GM18519 (cell line): ENCODE measurements at regions not wholly inside any gene's neighbourhood (a gene's known extent, or its start where the extent isn't known, plus 50 kb on each side); places are given as distances from the start of the nearest gene placed in this dataset.
"Not testable (repeated sequence)": the region's sequence is repeated elsewhere in the genome, so short reads cannot be mapped to it uniquely, and the experiment has no call there.

ENCODE experiments used
- ATAC-seq: cut with Tn5 transposase; IDR thresholded peaks from one replicate; pipeline ENCODE4 v1.9.1; 2021; ENCODE audit warnings: mild to moderate bottlenecking, moderate library complexity; ENCODE audit not compliant: unreplicated experiment, low FRiP score

GRCh38 chr2:3116371-3116770, 261.2 kb downstream of the EIPR1 start:
- no peak for ATAC-seq

GRCh38 chr2:3115301-3116042, 262.1 kb downstream of the EIPR1 start:
- ATAC-seq, result no peak

GRCh38 chr2:3114406-3115185, 263.0 kb downstream of the EIPR1 start:
- ATAC-seq, result no peak

- no peak for ATAC-seq
Observed at GRCh38 chr2:3113769-3114168, 263.8 kb downstream of the EIPR1 start.

- ATAC-seq, result no peak
Observed at GRCh38 chr2:3113122-3113521, 264.5 kb downstream of the EIPR1 start.

- ATAC-seq, result no peak
Observed at GRCh38 chr2:3112553-3112952, 265.1 kb downstream of the EIPR1 start.

GRCh38 chr2:3112131-3112530, 265.5 kb downstream of the EIPR1 start:
- ATAC-seq, result no peak

DNA sequence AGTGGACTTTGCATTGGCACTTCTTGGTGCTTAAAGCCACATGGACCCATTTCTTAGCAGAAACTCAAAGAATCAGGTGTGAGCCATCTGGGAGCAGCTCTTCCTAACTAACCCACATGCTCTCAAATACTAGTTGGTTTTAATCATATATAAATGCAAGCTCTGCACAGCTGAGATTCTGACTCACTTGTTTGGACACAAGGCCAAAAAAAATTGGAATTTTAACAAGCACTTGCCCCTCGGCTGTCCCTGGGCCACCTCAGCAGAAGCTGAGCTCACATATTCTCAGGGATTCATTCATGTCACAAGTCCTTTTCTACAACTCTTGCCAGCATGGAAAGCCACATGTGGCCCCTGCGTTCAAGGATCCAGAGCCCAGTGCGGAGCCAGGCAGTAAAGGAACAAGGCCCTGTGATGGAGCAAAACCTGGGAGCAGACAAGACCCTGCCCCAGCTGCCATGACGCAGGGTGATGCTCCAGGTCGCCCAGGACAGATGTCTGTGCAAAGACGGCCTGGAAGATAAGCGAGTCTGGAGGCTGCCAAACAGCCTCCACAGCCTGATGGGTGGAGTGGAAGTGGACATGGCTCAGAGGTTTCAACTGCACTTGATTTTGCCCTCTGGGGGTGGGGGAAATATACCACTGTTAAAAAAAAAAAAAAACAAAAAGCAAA, 266.5 kb downstream of the EIPR1 start:
- no peak for ATAC-seq

DNA sequence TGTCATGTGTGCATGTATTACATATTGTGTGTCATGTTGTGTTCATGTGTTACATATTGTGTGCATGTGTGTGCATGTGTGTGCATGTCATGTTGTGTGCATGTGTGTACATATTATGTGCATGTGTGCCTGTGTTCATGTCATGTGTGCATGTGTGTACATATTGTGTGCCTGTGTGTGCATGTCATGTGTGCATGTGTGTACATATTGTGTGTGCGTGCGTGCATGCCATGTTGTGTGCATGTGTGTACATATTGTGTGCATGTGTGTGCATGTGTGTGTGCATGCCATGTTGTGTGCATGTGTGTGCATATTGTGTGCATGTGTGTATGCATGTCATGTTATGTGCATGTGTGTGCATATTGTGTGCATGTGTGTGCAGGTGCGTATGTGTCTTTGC, 267.1 kb downstream of the EIPR1 start:
- no peak for ATAC-seq

- ATAC-seq, result no peak
Observed at GRCh38 chr2:3108710-3109702, 268.6 kb downstream of the EIPR1 start.

DNA sequence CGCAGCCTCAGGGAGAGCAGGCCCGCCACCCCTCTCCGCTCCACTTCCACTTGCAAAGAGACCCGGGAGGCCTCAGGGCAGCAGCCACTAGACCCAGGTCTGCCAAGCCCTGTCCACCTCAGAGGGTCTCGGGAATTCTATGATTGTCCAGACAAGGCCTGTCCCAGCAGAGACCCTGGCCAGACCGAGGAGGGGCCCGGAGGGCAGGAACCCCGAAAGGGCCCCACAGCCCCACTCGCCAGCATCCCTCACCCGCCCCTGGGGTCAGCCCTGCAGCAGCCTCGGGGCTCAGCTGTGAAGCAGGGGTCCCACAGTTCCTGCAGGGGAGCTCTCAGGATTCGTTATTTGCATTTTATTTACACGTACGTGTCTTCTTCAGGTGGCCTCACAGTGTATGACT, 269.5 kb downstream of the EIPR1 start:
- ATAC-seq, result no peak

- ATAC-seq, result no peak
Observed at GRCh38 chr2:3107567-3107966, 270.1 kb downstream of the EIPR1 start.

DNA sequence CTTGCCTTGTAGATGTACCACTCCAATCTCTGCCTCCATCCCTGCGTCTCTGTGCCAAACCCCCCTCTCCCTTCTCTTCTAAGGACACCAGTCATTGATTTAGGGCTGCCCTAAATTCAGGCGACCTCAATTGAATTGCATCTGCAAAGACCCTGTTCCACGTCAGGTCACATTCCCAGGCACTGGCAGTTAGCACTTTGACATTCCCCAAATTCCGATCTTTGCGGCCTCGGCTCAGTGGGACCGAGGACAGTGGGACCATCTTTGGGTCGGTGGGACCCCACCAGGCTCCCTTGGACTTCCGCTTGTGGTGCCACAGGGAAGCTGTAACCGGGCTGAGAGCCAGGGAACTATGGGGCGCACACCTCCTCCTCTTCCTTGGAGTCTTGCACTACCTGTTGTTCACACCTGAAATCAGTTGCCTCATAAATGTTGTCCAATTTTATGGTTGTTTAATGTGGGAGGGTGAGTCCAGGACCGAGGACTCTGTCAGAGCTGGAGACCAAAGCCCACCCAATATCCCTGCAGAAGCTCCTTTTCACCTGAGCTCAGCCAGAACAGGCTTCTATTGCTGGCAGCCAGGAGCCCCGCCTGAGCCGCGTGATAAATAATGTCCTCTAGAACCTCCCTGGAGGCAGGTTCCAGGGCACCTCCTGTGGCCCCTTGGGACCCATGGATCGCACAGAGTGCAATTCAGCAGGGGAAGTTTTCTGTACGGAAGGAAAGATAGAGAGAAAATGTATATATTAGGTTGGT, 271.6 kb downstream of the EIPR1 start:
- ATAC-seq, result no peak

GRCh38 chr2:3104958-3105813, 272.4 kb downstream of the EIPR1 start:
- not testable (repeated sequence) for ATAC-seq

DNA sequence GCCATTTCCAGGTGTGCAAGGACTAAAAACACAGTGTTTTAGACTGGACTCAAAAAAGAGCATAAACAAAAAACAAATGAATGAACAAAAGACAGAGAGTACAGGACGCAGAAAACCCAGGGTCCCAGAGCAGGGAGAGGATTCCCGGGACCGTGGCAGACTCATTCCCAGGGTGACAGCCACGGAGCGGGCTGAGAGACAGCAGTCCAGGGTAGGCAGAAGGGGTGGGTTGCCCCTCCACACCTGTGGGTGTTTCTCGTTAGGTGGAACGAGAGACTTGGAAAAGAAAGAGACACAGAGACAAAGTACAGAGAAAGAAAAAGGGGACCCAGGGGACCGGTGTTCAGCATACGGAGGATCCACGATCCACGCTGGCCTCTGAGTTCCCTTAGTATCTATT, 273.4 kb downstream of the EIPR1 start:
- ATAC-seq, result no peak

DNA sequence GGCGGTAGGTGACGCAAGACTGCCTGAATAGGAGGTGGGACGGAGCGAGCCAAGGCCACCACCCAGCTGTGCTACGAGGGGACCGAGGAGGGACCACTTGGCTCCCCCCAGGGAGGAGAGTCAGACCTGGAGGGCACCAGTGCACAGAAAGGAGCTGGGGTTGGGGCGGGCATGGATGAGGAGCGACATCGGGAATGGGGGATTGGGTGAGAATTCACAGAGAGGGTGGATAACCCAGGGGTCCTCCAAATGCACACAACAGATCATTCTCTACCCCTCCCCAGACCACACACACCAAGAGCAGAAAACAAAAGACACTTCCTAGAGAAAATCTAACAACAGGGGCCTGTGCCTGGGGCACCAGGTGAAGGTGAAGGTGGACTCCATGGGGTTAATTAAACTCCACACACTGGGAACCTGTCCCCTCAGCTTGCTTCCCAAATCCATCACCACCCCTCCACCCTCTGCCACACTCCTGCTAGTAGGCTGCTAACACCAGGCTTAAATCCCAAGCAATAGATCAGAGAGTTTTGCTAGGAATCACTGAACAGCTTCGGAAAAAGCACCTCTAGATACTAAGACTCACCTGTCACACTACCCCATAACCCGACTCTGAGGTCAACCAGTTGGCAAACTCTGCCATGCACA, 274.6 kb downstream of the EIPR1 start:
- ATAC-seq, result no peak

- no peak for ATAC-seq
Observed at GRCh38 chr2:3102081-3102921, 275.3 kb downstream of the EIPR1 start.
